Fibroblast of gingiva (primary cell): ENCODE measurements at regions not wholly inside any gene's neighbourhood (a gene's known extent, or its start where the extent isn't known, plus 50 kb on each side); places are given as distances from the start of the nearest gene placed in this dataset.

Source experiments
- DNase-seq: peaks from one replicate; pipeline ENCODE4 v3.0.0-alpha.2; 2011; ENCODE audit warnings: low read depth

DNA sequence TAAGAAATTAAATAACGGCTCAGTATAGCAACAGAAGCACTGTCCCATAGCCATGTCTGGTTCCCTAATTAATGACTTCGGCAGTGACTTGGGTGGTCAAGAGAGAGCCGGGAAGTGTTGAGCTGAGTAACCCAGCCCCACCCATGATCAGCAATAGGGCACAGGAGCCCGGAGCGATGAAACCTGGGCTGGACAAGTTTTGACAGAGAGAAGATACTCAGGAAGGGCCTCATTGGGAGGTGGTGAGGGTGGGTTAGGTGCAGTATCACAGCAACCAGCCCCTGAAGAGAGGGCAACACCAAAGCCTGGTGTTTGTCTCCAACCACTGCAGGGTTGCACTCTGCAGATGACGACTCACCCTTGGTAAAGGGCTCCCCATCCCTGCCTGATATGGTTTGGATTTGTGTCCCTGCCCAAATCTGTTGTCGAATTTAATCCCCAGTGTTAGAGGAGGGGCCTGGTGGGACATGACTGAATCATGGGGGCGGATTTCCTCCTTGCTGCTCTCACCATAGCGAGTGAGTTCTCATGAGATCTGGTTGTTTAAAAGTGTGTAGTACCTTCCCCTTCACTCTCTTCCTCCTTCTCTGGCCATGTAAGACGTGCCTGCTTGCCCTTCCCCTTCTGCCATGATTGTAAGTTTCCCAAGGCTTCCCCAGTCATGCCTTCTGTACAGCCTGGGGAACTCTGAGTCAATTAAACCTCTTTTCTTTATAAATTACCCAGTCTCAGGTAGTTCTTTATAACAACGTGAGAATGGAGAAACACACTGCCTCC lies 124.9 kb upstream of the MED13L start:
- DNase-seq: no peak

DNA sequence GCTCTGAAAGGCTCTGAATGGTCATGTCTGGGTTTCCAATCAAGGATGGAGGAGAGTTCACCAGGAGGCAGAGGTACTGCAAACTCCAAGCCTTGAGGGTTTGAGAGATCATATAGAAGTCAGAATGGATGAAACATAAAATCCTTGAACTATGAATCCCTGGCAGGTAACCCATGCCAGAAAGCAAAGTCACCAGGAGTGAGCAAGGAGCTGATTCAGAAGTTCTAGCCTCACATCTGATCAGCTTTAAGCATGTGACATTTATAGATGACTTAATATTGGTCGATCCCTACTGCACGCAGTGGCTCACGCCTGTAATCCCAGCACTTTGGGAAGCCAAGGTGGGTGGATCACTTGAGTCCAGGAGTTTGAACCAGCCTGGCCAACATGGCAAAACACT lies 126.1 kb upstream of the MED13L start:
- DNase-seq: no peak

DNA sequence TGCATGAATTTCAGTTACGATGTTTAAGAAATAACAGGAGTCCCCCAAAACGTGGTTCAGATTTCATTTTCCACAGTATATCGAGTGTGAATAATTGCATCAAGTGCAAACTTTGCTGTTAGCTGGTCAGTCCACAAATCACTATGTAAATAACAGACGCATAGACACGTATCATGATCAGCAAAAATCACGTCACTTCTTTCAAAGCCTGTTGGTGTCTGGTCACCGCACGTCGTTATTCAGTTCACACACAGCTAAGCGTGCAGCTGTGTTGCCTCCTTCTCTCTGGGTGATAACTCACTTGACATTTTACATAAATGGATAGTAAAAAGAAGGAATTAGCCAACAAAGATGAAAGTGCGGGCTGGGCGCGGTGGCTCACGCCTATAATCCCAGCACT lies 126.8 kb upstream of the MED13L start:
- no peak for DNase-seq

- DNase-seq: peak; percentile 65
These were observed 127.6 kb upstream of the MED13L start for GRCh38 chr12:116404913-116405611.

GRCh38 chr12:116406529-116406928 lies 129.0 kb upstream of the MED13L start:
- peak; percentile 95 for DNase-seq

DNA sequence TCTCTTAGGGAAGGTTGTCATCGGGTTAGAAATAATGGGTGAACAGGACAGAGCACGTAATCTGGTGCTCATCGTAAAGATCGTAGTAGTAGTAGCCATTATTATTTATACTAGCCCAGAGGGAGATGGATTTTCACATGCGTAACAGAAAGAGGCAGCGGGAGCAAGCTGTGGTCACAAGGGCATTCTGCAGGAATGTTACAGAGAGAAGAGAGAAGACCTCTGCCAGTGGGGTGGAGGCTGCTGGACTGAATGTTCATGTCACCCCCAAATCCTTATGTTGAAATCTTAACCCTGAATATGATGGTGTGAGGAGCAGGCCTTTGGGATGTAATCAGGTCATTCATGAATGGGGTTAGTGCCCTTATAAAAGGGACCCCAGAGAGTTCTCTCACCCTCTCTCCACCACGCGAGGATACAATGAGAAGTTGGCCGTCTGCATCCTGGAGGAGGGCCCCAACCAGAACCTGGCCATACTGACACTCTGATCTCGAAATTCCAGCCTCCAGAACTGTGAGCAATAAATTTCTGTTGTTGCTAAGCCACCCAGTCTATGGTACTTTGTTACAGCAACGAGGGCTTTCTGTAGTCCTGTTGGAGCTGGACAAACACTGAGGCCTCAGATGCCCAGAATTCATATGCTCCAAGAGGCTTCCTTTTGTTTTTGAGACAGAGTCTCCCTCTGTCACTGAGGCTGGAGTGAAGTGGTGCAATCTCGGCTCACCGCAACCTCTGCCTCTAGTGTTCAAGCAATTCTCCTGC lies 131.2 kb upstream of the MED13L start:
- no peak for DNase-seq

DNA sequence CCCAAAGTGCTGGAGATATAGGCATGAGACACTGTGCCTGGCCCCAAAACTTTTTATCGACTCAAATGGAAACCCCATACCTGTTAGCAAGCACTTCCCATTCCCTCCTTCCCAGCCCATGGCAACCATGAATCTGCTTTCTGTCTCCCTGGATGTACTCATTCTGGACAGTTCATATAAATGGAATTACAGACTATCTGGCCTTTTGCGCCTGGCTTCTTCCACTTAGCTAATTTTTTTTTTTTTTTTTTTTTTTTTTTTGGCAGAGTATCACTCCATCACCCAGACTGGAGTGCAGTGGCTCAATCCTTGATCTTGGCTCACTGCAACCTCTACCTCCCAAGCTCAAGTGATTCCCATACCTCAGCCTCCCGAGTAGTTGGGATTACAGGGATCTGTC lies 134.5 kb upstream of the MED13L start:
- DNase-seq: no peak

DNA sequence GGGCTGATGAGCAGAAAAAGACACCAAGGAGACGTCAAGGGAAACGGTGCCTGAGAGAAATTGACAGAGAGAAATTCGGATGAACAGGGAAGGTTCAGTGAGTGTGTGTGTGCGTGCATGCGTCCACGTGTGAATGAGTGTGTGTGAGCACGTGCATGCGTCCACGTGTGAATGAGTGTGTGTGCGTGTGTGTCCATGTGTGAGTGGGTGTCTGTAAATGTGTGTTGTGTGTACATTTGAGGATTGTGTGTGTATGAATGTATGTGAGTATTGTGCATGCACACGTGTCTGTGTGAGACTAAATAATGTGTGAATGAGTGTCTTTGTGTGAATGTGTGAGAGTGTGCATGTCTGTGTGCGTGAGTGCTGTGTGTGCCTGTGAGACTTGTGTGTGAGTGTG lies 137.4 kb upstream of the MED13L start:
- no peak for DNase-seq

GRCh38 chr12:116415408-116416108 lies 138.1 kb upstream of the MED13L start:
- DNase-seq: no peak

- DNase-seq: no peak
These were observed 138.7 kb upstream of the MED13L start for GRCh38 chr12:116416166-116416565.

- DNase-seq: no peak
These were observed 140.6 kb upstream of the MAP1LC3B2 start for GRCh38 chr12:116418551-116418950.

GRCh38 chr12:116420227-116420880 lies 138.8 kb upstream of the MAP1LC3B2 start:
- no peak for DNase-seq

DNA sequence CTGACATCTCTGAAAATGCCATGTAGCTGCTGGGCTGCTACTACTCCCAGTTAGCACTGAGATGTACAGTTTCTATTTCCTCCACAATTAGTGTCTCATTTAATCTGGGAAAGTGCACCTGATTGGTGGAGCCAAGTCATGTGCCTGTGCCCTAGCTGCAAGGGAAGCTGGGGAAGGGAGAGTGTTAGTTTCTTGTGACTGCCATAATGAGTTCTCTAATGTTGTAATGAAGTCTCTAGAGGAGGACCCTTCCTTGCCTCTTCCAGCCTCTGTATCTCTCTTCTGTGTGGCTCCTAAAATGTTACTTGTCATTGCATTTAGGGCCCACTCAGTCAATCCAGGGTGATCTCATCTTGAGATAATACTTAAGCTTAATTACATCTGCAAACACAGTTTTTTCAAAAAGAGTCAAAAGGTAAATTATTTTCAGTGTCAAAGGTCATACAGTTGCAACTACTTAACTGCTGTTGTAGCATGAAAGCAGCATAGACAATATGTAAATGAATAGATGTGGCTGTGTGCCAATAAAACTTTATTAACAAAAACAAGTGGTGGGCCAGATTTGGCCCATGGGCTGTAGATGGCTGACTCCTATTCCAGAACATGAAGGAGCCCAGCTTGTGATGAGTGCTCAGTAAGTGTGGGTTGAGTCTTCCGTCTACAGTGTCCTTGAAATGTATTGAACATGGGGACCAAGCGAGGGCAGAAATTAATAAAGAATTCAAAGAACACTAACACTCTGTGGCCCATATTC lies 137.2 kb upstream of the MAP1LC3B2 start:
- no peak for DNase-seq

DNA sequence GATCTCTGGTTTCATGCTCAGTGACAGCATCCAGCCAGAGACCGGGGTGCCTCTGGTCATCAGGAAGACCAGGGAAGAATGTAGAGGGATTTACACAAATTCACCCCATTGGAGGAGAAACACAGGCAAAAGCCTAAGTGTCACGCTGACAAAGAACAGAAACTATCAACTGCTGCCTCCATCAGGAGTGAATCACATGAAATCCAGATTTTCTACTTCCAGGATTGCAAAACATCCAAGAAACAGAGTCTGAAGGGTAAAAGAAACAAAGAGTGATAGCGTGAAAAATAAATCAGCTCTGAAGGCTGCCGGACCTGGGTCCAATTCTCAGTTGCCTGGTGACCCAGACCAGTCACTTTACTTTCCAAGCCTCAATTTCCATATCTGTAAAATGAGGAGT lies 136.1 kb upstream of the MAP1LC3B2 start:
- peak; percentile 67 for DNase-seq

DNA sequence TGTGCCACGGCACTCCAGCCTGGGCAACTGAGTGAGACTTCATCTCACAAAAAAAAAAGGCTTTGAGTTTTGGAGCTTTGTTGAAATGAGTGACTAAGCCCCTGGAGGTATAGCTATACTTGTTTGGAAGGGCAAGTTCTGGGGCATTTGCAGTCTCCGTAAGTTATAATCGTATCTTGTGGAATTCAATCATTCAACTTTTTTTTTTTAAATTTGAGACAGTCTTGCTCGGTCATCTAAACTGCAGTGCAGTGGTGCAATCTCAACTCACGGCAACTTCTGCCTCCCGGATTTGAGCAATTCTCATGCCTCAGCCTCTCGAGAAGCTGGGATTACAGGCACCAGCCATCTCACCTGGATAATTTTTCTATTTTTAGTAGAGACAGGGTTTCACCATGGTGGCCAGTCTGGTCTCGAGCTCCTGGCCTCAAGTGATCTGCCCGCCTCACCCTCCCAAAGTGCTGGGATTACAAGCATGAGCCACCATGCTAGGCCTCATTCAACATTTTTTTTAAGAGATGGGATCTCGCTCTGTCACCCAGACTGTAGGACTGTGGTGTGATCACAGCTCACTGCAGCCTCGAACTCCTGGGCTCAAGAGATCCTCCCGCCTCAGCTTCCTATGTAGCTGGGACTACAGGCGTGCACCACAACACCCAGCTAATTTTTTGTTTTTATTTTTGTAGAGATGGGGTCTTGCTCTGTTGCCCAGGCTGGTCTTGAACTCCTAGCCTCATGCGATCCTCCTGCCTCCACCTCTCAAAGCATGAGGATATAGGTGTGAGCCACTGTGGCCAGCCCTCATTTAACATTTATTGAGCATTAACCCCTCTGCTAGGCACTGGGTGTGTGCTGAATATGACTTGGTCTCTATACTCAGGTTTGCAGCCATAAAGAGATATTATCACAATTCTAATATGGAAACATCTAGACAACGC lies 133.7 kb upstream of the MAP1LC3B2 start:
- DNase-seq: no peak

DNA sequence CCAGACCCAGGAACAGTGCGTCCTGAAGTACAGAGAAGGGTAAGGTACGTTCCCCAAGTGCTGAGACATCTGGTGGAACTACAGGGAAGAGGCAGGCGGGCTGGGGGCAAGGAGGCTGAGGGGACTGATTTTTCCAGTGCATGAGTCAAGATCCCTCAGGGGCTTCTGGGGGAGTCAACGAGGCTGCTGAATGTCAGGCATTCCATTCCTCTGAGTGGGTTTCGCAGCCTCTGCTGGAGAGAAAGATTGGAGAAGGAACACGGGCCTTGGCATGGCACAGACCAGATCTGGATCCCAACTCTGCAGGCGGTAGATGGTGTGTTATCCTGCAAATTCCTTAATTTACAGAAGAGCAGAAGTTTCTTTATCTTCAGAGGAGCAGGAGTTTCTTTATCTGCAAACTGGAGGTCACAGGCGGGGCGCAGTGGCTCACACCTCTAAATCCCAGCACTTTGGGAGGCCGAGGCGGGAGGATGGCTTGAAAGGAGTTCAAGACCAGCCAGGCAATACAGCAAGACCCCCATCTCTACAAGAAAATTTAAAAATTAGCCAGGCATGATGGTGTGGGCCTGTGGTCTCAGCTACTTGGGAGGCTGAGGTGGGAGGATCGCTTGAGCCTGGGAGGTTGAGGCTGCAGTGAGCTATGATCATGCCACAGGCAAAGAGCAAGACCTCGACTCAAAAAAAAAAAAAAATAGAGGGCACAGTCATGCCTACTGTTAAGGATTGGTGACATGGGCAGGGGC lies 132.6 kb upstream of the MAP1LC3B2 start:
- DNase-seq: peak; percentile 97

GRCh38 chr12:116427200-116427930 lies 131.8 kb upstream of the MAP1LC3B2 start:
- no peak for DNase-seq

DNA sequence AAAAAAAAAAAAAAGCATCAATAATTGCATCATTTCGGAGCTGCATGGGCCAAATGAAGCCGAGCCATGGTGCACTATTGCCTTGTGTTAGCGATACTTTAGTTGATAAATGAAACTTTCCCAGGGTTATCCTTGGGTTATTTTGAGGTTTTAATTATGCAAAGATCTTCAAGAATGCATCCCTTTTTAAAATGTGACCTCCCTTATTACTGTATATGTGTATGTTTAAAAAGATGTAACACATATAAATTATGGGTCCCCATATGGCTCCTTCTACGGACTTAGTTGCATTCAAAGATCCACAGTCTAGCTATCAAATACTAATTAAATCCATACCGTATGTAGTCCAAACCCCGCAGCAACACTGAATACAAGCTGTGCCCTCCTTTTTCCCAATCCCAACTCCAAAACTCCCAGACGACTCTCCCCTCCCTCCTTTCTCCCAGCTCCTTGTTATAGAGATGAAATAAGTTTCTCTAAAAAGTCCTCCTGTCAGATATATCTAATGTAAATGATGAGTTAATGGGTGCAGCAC lies 129.3 kb upstream of the MAP1LC3B2 start:
- DNase-seq: no peak
